ENCODE measurements at regions not wholly inside any gene's neighbourhood (a gene's known extent, or its start where the extent isn't known, plus 50 kb on each side); places are given as distances from the start of the nearest gene placed in this dataset.

DNA sequence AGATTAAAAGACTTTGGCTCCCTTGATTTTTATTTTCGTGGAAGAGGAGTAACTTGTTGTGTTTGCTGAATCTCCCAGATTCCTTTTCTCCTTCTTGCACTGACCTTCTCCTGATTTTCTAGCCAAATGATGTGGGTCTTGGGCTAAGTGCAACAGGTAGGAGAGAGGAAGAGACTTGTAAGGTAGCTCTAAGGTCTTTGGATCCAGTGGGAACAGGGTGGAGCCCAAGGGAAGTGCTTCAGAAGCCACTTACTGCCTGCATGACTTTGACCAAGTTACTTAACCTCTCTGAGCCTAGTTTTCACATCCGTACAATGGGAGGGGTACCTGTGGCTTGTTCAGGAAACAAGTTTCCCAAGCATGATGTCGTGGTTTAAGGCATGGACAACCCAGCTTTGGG, 111.3 kb upstream of the IRX3 start:
- TF ChIP-seq, protein P1, sequence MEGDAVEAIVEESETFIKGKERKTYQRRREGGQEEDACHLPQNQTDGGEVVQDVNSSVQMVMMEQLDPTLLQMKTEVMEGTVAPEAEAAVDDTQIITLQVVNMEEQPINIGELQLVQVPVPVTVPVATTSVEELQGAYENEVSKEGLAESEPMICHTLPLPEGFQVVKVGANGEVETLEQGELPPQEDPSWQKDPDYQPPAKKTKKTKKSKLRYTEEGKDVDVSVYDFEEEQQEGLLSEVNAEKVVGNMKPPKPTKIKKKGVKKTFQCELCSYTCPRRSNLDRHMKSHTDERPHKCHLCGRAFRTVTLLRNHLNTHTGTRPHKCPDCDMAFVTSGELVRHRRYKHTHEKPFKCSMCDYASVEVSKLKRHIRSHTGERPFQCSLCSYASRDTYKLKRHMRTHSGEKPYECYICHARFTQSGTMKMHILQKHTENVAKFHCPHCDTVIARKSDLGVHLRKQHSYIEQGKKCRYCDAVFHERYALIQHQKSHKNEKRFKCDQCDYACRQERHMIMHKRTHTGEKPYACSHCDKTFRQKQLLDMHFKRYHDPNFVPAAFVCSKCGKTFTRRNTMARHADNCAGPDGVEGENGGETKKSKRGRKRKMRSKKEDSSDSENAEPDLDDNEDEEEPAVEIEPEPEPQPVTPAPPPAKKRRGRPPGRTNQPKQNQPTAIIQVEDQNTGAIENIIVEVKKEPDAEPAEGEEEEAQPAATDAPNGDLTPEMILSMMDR (conservative IDR thresholded peaks at IDR 0.05 in 1 of 2, IDR thresholded peaks at IDR 0.05 in 1 of 2; ENCODE audit: extremely low read depth in 1 of 2, insufficient read depth in 1 of 2, low read depth in 1 of 2, low read length in 2 of 2), result no peak
- TF ChIP-seq EZH2 (IDR thresholded peaks at IDR 0.05; ENCODE audit: borderline replicate concordance, low read length), result no peak
